GM23338 (cell line): ENCODE measurements at regions not wholly inside any gene's neighbourhood (a gene's known extent, or its start where the extent isn't known, plus 50 kb on each side); places are given as distances from the start of the nearest gene placed in this dataset.

Experiments
- EZH2 ChIP-seq: fragments of 200-600 bp; sonication (generic); IDR thresholded peaks from one replicate; pipeline ENCODE4 v1.8.0; 2017; ENCODE audit warnings: antibody characterized with exemption, mild to moderate bottlenecking, low read depth; ENCODE audit not compliant: unreplicated experiment
- POLR2AphosphoS5 ChIP-seq: IDR thresholded peaks from 2 replicates; pipeline ENCODE4 v1.6.1; 2016; ENCODE audit warnings: antibody characterized with exemption, low read depth
- ZNF331 ChIP-seq: fragments of 250-450 bp; sonication (Bioruptor Pico); IDR thresholded peaks from 2 replicates; pipeline ENCODE4 v1.5.0; 2020; ENCODE audit warnings: low read depth, mild to moderate bottlenecking, moderate library complexity
- TF ChIP-seq, protein P1 (sequence below), 2 experiments: fragments of 200-600 bp in 1 of 2; sonication (generic) in 1 of 2; conservative IDR thresholded peaks; 2 replicates each; pipeline versions ENCODE4 v1.5.1 to v1.6.1; 2016 to 2017; ENCODE audit warnings: antibody characterized with exemption in 2 of 2, low read depth in 2 of 2, mild to moderate bottlenecking in 2 of 2, moderate library complexity in 1 of 2

DNA sequence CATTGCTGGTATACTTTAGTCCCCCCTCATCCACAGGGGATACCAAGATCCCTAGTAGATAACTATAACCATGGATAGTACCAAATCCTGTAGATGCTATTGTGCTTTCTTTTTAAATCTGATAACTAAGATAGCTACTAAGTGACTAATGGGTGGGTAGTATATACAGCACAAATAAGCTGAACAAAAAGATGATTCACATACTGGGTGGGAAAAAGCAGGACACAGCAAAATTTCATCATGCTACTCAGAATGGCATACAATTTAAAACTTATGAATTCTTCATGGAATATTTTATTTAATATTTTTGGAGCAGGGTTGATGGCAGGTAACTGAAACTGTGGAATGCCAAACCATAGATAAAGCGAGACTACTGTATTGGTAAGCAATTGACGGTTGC, 161.6 kb downstream of the IL15 start:
- TF ChIP-seq, protein P1, sequence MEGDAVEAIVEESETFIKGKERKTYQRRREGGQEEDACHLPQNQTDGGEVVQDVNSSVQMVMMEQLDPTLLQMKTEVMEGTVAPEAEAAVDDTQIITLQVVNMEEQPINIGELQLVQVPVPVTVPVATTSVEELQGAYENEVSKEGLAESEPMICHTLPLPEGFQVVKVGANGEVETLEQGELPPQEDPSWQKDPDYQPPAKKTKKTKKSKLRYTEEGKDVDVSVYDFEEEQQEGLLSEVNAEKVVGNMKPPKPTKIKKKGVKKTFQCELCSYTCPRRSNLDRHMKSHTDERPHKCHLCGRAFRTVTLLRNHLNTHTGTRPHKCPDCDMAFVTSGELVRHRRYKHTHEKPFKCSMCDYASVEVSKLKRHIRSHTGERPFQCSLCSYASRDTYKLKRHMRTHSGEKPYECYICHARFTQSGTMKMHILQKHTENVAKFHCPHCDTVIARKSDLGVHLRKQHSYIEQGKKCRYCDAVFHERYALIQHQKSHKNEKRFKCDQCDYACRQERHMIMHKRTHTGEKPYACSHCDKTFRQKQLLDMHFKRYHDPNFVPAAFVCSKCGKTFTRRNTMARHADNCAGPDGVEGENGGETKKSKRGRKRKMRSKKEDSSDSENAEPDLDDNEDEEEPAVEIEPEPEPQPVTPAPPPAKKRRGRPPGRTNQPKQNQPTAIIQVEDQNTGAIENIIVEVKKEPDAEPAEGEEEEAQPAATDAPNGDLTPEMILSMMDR (conservative IDR thresholded peaks at IDR 0.05; ENCODE audit: low read depth in 2 of 2): no peak
- no peak for TF ChIP-seq EZH2
- TF ChIP-seq ZNF331: no peak
- no peak for TF ChIP-seq POLR2AphosphoS5
